IPS-18c (cell line): ENCODE measurements at regions not wholly inside any gene's neighbourhood (a gene's known extent, or its start where the extent isn't known, plus 50 kb on each side); places are given as distances from the start of the nearest gene placed in this dataset.

Source experiments
- H3K4me3 ChIP-seq: 2 replicates; pipeline ENCODE4 v1.7.0; 2013; ENCODE audit warnings: low read depth, mild to moderate bottlenecking, low read length, moderate library complexity; ENCODE audit not compliant: insufficient read depth
- H3K9me3 ChIP-seq: one replicate; pipeline ENCODE4 v1.6.1; 2013; ENCODE audit warnings: mild to moderate bottlenecking, low read length, moderate library complexity; ENCODE audit not compliant: control insufficient read depth, insufficient read depth

DNA sequence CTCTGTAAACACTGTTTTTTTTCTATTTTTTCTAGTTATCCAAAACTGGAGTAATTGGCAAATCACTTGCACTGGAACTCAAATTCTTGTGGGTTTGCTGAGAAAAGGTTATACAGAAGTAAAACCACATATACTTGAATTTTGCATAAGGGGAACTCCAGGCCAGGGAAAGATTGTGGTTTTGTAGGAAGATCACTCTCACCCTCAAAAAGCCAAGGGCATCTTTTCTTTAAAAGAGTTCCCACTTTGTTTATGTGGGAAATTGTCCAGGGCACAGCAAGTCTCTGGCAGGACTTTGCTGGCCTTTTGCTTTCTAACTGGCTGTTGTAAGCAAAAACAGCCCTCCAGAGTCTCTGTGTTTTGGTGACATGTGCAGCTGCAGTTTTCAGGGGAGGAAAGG lies 340.3 kb upstream of the RBMS3 start:
- H3K9me3 ChIP-seq = no peaks in the 10 kb centered on the region
- H3K4me3 ChIP-seq = no peak overlapping the region

DNA sequence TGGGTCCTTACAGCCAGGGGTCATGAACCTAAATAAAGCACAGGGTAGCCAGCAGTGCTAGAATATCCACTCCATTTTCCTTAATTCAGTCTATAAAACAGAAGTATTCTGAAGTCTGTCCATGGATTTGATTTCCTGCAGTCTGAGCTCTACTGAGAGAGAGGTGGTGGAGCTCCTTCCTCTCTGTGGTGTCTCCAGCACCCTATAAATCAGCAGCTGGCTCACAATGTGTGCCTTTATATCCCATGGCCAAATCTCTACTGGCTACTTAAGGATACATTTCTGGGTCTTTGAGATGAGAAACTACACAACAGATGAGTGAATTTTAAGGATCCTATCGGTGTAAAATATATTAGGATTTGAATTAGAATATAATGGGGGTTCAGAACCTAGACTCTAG lies 339.9 kb upstream of the RBMS3 start:
- no peak overlapping the region for H3K4me3 ChIP-seq

DNA sequence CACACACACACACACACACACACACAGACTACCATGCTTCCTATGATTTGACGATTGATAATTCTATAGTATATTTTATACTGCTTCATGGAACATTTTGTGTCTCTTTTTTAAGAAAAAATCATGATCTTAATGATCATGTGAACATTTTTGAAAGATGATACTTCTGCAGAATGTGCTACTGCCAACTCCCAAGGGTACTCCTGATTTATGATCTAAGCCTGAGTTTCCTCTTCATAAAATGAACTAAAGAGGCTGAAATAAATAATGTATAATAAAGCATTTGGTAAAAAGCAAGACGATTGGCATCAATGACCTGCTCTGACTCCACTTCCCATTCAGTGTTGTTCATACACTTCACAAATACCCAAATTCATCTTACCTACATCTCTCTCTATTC lies 333.8 kb upstream of the RBMS3 start:
- no peak overlapping the region for H3K4me3 ChIP-seq
- no peaks in the 10 kb centered on the region for H3K9me3 ChIP-seq

More for the DNA sequence above, 339.9 kb upstream of the RBMS3 start:
- no peaks in the 10 kb centered on the region for H3K9me3 ChIP-seq

DNA sequence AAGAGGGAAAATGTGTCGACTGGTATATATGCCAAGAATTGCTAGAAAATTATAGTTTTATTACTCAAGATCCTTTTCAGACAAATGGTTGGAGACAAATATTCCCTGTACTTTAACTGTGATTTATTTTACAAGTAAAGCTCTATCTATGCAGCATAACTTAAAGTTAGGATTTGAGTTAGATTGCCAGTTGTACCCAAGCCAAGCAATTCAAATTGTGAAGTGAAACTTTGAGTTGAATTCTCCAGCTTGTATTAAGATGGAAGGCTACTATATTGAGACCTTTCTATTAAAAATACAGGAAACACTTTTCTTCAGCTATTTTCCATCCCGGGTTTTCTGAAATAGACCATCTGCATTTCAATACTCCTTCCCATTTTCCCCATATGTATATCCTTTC lies 333.1 kb upstream of the RBMS3 start:
- H3K9me3 ChIP-seq = no peaks in the 10 kb centered on the region
- no peak overlapping the region for H3K4me3 ChIP-seq

DNA sequence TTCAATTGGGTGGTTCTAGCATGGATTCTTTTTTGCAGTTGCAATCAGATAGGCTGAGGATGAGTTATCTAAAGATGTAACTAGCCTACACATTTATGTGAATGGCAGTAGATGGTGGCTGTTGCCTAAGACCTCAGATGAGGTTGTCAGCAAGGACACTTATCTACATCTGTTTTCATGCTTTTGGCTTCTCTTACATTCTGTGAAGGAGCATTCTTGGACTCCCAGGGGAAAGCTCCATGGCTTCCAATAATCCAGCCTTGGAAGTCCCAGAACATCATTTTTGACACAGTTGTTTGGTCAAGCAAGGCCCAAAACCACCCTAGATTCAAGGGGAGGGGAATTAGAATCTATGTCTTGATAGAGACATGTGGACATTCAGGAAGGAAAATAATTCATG lies 332.2 kb upstream of the RBMS3 start:
- Histone ChIP-seq H3K4me3 (no peak overlapping the region), H3K9me3 (no peaks in the 10 kb centered on the region)

DNA sequence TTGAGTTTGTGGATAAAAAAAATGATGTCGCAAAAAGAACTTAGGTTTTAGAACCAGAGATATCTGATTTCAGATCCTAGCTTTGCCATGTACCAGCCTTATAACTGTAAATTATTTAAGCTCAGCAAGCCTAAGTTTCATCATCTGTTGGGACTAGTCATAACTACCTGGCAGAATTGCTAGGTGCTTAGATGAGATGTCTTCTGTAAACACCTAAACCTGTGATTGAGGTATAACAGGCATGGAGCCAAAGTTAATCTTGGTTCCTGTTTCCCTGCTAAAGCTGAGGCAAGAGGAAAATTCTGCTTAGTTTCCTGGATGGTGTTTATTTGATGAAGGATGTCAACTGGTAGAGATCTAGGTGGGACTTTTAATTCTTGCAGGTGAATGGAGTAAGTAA lies 331.3 kb upstream of the RBMS3 start:
- Histone ChIP-seq H3K4me3 (no peak overlapping the region), H3K9me3 (no peaks in the 10 kb centered on the region)

DNA sequence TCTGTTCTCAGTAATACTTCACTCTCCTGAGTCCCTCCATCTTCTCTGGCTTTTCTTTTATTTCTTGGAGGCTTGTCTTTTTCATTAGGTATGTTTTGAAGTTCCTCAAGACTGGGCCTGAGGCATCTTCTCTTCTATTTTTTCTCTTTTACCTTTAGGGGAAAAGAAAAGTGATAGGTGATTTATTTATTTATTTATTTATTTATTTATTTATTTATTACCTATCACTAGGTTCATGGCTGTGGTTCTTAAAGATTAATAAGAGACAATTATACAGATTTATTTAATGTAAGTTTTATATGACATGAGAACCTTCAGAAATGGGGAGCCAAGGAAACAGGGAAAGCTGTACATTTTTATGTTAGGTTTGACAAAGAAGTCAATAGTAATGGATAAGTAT lies 330.3 kb upstream of the RBMS3 start:
- H3K4me3 ChIP-seq = no peak overlapping the region

DNA sequence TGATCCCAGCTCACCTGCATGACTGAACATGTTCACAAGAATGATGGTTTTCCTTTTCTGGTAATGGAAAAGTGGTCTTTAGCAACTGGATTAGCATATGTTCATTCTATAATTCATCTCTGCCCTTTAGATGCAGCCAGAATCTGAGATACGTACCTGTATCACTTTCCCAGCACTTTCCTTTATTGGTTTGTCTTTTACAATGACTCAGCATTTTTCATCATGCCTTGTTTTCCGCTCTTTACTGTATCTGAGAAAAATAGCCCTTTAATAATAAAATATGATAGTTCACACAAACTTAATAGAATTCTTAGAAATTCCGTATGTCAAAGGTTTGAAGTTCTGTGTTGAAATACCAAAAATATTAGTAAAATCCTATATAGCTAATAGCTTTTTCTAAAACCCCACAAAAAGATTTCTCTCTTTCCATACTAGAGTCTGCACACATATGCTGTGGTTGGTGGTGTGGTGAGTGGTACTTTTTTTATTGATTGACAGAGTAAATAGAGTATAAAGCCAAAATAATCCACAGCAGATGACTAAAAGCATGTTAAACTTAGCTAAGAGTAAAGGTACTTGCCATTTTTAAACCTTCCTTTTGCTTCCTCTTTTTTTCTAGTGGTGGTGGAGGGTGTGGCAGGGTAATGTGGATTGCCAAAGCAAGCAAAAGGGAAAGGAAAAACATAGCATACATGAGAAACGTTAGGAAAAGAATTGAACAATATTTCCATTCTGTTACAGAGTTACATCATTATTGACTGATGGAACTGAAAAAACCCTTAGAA lies 328.9 kb upstream of the RBMS3 start:
- Histone ChIP-seq H3K9me3 (no peaks in the 10 kb centered on the region), H3K4me3 (no peak overlapping the region)

More for the DNA sequence above, 330.3 kb upstream of the RBMS3 start:
- no peaks in the 10 kb centered on the region for H3K9me3 ChIP-seq

DNA sequence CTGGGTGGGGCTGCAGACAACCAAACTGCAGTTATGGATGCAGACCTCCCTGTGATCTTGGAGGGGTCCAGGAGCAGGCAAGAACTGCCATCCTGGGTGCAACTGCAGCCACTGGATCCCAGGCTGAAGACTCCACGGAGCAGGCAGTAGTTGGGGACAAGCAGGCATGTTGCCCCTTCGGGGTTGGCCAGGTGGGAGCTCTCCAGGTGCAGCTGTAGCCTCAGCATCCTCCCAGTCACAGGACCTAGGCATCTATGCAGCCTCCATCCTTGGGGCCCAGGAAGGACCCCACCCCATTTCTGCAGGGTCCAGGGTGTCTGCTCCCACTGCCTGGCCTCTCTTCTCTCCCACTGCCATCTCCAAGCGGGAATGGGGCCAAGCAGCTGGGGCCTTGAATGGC lies 322.2 kb upstream of the RBMS3 start:
- no peak overlapping the region; the same call in 1 of the 2 replicates for H3K4me3 ChIP-seq
- H3K9me3 ChIP-seq = peaks cover 2% of the 10 kb centered on the region

DNA sequence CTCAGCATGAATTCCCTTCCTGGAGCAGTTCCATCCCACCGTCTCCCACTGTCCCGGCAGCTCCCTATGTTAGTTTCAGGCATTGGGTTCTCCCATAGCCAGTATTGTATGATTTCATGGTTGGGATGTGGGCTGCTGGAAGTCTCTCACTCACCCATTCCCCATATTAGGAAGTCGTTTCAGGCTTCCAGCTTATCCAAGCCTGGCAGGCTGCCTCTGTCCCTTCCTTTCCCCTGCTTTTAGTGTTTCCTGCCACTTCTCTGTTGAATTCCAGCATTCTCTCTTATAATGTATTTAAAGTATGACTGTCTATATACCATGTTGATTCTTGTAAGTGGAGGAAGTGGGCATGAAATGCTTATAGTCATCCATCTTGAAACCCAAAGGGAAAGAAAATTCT lies 309.7 kb upstream of the RBMS3 start:
- peaks cover 4% of the 10 kb centered on the region for H3K9me3 ChIP-seq
- H3K4me3 ChIP-seq = no peak overlapping the region

DNA sequence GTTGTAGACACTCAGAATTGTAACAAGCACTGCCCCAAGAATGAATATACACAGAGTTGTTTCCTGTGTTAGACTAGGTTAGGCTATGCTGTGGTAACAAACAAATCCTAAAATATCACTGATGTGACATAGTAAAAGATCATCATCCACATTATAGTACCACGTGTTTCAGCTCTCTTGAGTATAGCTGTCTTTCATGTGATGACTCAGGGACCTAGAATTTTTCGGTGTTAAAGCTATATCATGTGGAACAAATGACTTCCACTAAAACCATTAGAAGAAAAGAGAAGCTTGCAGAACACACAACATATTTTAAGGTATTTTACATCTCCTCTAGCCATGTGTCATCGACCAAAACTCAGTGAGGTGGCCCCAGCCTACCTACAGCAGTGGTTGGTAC lies 307.9 kb upstream of the RBMS3 start:
- H3K4me3 ChIP-seq = no peak overlapping the region
- H3K9me3 ChIP-seq = peaks cover 4% of the 10 kb centered on the region

DNA sequence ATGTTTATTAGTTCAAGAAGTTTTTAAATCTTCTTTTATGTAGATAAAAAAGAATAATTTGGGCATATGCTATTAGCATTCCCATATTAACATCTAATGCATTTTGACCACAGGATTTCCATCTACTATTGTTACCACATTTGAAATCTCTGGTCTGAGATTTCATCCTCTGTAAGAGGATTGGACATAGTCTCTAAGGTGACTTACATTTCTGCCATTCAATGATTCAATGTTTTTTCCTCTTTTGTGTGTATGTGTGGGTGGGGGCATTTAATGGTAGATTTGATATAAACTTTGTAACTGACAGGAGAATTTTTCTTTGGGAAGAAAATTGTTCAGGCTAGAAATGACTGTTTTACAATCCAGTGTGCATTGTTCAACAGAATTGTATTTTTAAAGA lies 307.3 kb upstream of the RBMS3 start:
- H3K9me3 ChIP-seq = peaks cover 4% of the 10 kb centered on the region
- H3K4me3 ChIP-seq = no peak overlapping the region

DNA sequence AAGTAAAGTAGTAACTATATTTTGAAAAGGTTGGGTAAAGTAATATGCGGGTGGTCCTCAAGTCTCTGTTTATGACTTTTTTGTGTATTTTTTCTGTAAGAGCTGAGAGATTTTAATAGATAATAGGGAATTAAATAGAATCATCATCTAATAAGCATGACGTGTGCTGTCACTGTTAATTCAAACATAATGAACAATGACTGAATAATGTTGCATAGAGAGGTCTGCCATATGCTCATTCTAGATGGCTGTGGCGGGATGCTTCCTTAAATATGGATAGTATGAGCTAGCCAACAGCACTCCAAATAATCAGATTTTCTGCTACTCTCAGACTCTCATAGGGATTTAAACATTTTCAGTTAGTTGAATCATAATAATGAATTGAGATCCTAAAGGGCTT lies 302.8 kb upstream of the RBMS3 start:
- no peaks in the 10 kb centered on the region for H3K9me3 ChIP-seq
- no peak overlapping the region for H3K4me3 ChIP-seq

DNA sequence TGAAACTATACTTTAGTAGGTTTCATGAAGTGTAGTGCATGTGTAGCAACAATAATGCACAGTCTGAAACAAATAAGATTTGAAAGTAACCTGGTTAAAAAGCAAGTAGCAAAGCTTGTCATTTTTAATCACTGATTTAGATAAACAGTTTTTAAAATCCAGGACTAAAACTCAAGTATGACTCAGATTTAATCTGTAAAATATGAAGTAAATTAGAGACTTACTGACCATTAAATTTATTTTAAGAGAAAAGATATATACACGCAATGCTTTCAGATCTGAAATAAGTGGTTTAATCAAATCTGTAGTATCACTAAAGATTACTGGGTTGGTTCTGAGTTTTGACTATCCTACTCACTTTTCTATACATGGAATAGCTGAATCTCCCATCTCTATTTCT lies 300.7 kb upstream of the RBMS3 start:
- Histone ChIP-seq H3K4me3 (no peak overlapping the region), H3K9me3 (no peaks in the 10 kb centered on the region)

DNA sequence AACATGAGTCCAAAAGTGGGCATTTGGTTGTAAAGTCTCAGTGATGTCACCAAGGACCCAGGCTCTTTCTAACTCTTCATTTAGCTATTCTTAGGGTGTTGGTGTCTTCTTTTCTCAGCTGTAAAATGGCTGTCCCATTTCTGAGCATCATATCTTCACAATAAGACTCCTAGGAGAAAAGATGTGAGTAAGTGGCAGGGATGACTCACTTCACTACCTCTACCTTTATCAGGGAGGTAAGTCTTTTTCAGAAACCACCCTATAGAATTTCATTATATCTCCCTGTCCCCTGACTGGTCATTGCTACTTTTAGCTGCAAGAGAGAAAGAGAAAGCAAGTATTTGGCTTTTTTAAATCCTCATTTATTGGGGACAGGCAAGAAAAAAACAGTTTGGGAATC lies 300.2 kb upstream of the RBMS3 start:
- Histone ChIP-seq H3K4me3 (no peak overlapping the region), H3K9me3 (no peaks in the 10 kb centered on the region)

DNA sequence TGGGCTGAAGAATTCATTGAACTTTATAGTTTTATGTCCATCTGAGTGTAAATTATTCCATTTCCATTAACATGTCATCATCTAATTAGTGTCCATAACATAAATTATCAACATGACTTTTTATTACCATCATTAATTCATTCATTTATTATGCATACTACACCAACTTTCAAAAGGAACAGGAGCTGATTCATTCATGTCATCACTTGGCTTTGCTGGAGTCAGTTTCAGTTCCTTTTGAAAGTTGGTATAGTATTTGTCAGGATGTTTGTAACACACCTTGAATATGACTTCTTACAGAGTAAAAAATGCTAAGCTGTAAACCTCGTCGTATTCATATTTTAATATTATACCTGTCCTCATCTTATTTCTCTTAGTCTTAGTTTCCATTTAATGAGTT lies 298.0 kb upstream of the RBMS3 start:
- no peak overlapping the region for H3K4me3 ChIP-seq
- H3K9me3 ChIP-seq = no peaks in the 10 kb centered on the region

DNA sequence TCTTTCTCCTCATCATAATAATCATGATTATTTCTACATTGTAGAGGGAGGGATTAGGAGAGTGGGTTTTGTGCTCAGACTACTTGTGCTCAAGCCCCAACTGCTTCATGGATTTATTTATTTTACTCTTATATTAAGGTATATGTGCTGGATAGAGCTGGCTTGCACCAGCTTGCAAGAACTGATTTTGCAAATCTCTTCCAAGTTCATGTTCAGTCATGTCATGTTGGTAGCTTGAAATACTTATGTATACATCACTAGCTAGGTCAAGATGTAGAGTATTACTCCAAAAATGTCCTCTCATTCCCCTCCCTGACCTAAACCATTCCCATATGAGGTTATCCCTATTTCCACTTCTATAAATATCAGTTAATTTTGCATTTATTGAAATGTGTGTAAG lies 293.9 kb upstream of the RBMS3 start:
- no peaks in the 10 kb centered on the region for H3K9me3 ChIP-seq
- H3K4me3 ChIP-seq = no peak overlapping the region

DNA sequence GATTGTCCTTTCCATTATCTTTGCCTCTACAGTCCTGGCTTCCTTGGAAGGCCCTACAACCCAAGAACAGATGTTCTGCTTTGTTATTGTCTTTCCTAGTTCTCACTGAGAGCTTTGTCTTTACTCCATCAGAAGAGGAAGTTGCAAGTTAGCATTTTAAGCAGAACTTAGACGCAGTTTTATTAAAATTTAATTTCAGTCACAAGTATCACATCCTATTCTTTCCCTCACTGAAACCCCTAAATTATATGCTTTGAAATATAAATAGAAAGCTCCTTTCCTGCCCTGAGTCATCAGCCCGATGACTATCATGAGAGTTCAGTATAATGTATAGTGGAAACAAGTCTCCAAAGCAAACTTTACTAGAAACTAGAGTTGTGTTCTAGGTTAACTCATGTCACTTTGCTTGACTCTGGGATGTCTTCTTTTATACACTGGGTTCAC lies 291.2 kb upstream of the RBMS3 start:
- Histone ChIP-seq H3K4me3 (no peak overlapping the region), H3K9me3 (no peaks in the 10 kb centered on the region)
